Astrocyte (in vitro differentiated cells and primary cell): ENCODE measurements at regions not wholly inside any gene's neighbourhood (a gene's known extent, or its start where the extent isn't known, plus 50 kb on each side); places are given as distances from the start of the nearest gene placed in this dataset.

ENCODE experiments used
- EZH2 ChIP-seq: IDR thresholded peaks from 2 replicates; pipeline ENCODE4 v1.6.1; 2012; ENCODE audit warnings: mild to moderate bottlenecking, low read length, inconsistent platforms; ENCODE audit not compliant: insufficient read depth
- TF ChIP-seq, protein P1 (sequence below): IDR thresholded peaks from 2 replicates; pipeline ENCODE4 v1.5.1; 2011; ENCODE audit warnings: low read depth, mild to moderate bottlenecking, inconsistent platforms, low read length, moderate library complexity; ENCODE audit not compliant: insufficient read depth

DNA sequence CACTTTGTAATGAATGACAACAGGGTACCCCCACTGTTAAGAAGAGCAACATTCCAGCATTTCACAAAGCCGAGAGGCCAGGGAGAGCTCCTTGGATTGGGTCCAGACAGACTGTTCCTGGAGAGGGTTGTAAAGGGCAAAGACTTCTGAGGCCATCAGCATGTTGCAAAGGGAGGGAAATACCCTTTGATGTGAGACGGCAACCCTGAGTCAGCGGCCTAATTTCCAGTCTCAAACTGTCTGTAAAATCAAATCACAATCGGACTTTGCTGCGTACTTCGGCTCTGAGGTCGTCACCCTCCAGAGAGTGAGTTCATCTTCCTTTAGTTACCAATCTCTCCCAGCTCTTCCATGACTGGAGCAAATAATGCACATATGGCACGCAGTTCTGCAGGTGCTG is 101.0 kb upstream of the DTNBP1 start:
- TF ChIP-seq, protein P1, sequence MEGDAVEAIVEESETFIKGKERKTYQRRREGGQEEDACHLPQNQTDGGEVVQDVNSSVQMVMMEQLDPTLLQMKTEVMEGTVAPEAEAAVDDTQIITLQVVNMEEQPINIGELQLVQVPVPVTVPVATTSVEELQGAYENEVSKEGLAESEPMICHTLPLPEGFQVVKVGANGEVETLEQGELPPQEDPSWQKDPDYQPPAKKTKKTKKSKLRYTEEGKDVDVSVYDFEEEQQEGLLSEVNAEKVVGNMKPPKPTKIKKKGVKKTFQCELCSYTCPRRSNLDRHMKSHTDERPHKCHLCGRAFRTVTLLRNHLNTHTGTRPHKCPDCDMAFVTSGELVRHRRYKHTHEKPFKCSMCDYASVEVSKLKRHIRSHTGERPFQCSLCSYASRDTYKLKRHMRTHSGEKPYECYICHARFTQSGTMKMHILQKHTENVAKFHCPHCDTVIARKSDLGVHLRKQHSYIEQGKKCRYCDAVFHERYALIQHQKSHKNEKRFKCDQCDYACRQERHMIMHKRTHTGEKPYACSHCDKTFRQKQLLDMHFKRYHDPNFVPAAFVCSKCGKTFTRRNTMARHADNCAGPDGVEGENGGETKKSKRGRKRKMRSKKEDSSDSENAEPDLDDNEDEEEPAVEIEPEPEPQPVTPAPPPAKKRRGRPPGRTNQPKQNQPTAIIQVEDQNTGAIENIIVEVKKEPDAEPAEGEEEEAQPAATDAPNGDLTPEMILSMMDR = no peak
- TF ChIP-seq EZH2 = no peak
